Lower leg skin (tissue), 3 donors: ENCODE measurements at regions not wholly inside any gene's neighbourhood (a gene's known extent, or its start where the extent isn't known, plus 50 kb on each side); places are given as distances from the start of the nearest gene placed in this dataset.

Source experiments
- POLR2A ChIP-seq, 2 donors: fragments of 450-650 bp; IDR thresholded peaks; one replicate each; pipeline ENCODE4 v1.6.1; 2016 to 2017; ENCODE audit warnings: antibody characterized with exemption in 2 of 2, mild to moderate bottlenecking in 1 of 2, moderate library complexity in 1 of 2
- TF ChIP-seq, protein P1 (sequence below), 3 donors: fragments of 450-650 bp; IDR thresholded peaks; one replicate each; pipeline ENCODE4 v1.5.1; 2016; ENCODE audit warnings: antibody characterized with exemption in 3 of 3, mild to moderate bottlenecking in 3 of 3, moderate library complexity in 2 of 3

DNA sequence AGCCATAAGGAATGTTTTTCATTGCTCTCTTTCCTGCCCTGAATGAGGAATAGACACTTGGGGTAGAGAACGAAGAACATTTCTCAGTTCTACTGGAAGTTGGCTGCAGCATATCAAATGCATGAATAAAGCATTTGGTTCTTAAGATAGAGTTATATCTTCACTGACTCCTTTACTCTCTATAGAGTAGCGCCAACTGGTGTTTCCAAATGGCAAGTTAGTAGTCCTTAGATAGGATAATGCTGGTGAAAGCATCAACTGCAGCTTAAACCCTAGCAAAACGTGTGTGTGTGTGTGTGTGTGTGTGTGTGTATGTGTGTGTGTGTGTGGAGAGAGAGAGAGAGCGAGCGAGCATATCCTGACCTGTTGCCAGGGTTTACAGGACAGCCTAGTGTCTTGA lies 62.2 kb upstream of the FRMPD4 start:
- TF ChIP-seq, protein P1, sequence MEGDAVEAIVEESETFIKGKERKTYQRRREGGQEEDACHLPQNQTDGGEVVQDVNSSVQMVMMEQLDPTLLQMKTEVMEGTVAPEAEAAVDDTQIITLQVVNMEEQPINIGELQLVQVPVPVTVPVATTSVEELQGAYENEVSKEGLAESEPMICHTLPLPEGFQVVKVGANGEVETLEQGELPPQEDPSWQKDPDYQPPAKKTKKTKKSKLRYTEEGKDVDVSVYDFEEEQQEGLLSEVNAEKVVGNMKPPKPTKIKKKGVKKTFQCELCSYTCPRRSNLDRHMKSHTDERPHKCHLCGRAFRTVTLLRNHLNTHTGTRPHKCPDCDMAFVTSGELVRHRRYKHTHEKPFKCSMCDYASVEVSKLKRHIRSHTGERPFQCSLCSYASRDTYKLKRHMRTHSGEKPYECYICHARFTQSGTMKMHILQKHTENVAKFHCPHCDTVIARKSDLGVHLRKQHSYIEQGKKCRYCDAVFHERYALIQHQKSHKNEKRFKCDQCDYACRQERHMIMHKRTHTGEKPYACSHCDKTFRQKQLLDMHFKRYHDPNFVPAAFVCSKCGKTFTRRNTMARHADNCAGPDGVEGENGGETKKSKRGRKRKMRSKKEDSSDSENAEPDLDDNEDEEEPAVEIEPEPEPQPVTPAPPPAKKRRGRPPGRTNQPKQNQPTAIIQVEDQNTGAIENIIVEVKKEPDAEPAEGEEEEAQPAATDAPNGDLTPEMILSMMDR (IDR thresholded peaks at IDR 0.05) = no peak
- no peak for TF ChIP-seq POLR2A (IDR thresholded peaks at IDR 0.05)
